NCI-H146 (cell line): ENCODE measurements at regions not wholly inside any gene's neighbourhood (a gene's known extent, or its start where the extent isn't known, plus 50 kb on each side); places are given as distances from the start of the nearest gene placed in this dataset.

Source experiments
- DNase-seq: peaks from one replicate; lab custom pipeline; 2025; lab: John Stamatoyannopoulos, UW

GRCh38 chr9:81250606-81251005 is 438.7 kb downstream of the TLE1 start:
- DNase-seq = no peak

GRCh38 chr9:81250041-81250440 is 439.3 kb downstream of the TLE1 start:
- DNase-seq = no peak

GRCh38 chr9:81245254-81245956 is 443.9 kb downstream of the TLE1 start:
- no peak for DNase-seq

- DNase-seq = no peak
These were observed 444.7 kb downstream of the TLE1 start for GRCh38 chr9:81244631-81245030.

- no peak for DNase-seq
These were observed 446.5 kb downstream of the TLE1 start for GRCh38 chr9:81242866-81243265.

GRCh38 chr9:81239388-81239787 is 450.0 kb downstream of the TLE1 start:
- no peak for DNase-seq

GRCh38 chr9:81237565-81238231 is 451.6 kb downstream of the TLE1 start:
- DNase-seq = no peak

- no peak for DNase-seq
These were observed 454.3 kb downstream of the TLE1 start for GRCh38 chr9:81234924-81235610.

- no peak for DNase-seq
These were observed 458.3 kb downstream of the TLE1 start for GRCh38 chr9:81231011-81231410.

- DNase-seq = no peak
These were observed 461.7 kb downstream of the TLE1 start for GRCh38 chr9:81227507-81228245.

- DNase-seq = no peak
These were observed 463.8 kb downstream of the TLE1 start for GRCh38 chr9:81225596-81225995.

- DNase-seq = no peak
These were observed 464.9 kb downstream of the TLE1 start for GRCh38 chr9:81224166-81225081.

- DNase-seq = no peak
These were observed 474.4 kb downstream of the TLE1 start for GRCh38 chr9:81214975-81215374.

- no peak for DNase-seq
These were observed 475.9 kb downstream of the TLE1 start for GRCh38 chr9:81213456-81213855.

GRCh38 chr9:81211741-81212140 is 477.6 kb downstream of the TLE1 start:
- DNase-seq = no peak

- no peak for DNase-seq
These were observed 481.7 kb downstream of the TLE1 start for GRCh38 chr9:81207651-81208050.

- DNase-seq = no peak
These were observed 487.1 kb downstream of the TLE1 start for GRCh38 chr9:81202292-81202691.

GRCh38 chr9:81195206-81195605 is 494.1 kb downstream of the TLE1 start:
- no peak for DNase-seq

- no peak for DNase-seq
These were observed 495.7 kb downstream of the TLE1 start for GRCh38 chr9:81193362-81194339.

GRCh38 chr9:81191222-81191621 is 498.1 kb downstream of the TLE1 start:
- no peak for DNase-seq
